IPS-NIHi11 (cell line): ENCODE measurements at regions not wholly inside any gene's neighbourhood (a gene's known extent, or its start where the extent isn't known, plus 50 kb on each side); places are given as distances from the start of the nearest gene placed in this dataset.

Source experiments
- DNase-seq: peaks from one replicate; pipeline ENCODE4 v3.0.0; 2012; ENCODE audit warnings: mixed read lengths, low spot score

DNA sequence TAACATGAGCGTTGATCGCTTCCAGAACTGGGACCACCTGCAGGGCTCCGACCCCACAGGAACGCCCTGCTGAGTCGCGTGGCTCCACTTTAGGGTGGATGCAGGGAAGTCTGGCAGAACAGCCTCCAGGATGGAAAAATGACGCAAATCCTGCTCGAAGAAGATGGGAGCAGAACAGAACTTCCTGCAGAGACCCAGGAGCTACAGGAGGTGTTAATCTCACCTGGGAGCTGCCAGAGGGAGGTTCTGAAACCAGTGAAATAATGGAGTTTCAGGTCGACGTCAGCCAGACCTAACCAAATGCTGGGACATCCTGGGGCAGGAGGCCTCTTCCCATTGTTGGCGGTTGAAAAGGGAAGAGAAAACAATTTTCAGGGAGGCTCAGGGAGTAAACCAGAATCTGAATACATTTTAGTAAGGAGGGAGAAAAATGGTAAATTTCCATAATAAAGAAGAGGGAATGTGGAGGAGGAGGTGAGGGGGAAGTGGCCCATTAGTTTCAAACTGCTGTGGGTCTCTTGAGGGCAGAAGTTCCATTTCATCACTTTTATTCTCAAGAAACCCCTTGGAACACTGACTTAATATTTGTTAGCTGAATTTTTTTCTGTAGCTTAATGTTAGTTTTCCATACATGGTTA is 558.4 kb upstream of the CDH4 start:
- peak; percentile 33 for DNase-seq

DNA sequence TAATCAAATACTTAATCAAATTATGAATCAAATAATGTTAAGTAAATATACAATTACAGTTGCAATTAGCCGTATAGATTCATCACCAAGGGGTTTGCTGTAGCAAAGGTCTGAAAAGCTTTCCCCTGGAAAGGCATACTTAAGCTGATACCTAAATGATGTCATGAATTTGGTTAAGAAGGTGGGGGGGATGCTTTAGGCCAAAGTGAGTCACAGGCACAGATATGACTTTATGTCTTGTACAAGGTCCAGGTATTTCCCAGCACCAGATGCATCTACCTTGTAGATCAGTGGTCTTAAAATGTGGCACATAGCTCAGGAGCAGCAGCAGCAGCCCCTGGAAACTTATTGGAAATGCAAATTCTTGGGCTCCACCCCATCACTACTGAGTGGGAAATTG is 557.3 kb upstream of the CDH4 start:
- DNase-seq = no peak

DNA sequence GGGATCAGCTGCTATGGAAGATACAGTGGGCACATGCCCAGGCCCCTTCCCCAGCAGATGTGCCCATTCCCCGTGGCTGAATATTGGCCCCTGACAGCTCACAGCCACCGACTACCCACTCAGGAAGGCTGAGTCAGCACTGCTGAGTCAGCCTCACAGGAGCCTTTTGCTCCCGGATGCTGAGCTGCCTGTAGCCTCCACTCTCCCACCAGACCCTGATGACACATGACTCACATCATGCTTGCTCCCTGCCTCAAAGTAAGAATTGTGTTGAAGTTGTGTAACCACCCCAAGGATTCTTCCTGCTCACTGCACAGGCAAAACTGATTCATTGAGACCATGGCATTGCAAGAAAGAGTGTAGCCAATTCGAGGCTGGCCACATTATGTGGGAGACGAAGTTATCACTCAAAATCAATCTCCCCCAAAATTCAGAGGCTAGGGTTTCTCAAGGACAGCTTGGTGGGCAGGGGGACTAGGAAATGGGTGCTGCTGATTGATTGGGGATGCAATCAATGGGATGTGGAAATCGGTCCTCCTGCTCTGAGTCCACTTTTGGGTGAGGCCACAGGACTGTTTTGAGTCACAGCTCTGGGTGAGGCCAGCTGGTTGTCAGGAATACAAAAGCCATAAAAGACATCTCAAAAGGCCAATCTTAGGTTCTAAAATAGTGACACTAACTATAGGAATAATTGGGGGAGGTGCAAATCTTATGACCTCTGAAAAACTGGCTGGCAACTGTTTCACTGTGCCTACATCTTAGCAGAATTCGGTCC is 556.6 kb upstream of the CDH4 start:
- DNase-seq = no peak

DNA sequence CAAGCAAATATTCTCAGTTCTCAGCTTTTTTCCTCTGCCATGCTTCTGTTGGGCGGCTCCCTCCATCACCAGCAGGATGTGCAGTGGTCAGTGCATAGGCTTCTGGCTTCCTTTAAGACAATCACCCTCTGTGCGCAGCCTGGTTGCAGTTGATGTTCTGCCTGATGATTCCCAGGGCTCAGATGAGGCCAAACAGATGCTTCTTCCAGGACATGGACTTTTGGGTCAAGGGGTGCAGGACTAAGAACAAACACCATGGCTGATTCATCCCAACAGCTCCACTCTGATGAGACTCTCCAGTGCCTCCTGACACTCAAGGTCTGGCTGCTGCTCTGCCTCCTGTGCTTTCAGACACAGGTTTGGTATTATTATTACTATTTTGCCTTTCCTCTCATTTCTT is 554.8 kb upstream of the CDH4 start:
- DNase-seq = no peak

DNA sequence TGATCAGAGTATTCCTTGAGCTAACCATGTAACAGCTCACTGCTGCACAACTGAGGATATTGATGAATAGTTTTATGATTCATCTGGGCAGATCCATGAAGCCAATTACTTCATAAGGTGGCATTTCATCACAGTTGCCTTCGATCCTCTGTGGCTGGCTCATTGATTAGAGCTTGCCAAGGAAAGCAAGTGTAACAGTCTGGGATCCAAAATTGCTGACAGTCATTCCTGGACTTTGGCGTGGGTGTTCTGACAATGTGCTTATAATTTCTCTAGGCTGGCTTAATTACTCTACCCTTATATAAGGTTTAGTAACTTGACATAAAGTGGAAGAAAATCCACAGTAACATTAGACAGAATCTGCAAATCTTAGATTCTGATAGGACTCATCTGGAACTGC is 551.3 kb upstream of the CDH4 start:
- DNase-seq = no peak

DNA sequence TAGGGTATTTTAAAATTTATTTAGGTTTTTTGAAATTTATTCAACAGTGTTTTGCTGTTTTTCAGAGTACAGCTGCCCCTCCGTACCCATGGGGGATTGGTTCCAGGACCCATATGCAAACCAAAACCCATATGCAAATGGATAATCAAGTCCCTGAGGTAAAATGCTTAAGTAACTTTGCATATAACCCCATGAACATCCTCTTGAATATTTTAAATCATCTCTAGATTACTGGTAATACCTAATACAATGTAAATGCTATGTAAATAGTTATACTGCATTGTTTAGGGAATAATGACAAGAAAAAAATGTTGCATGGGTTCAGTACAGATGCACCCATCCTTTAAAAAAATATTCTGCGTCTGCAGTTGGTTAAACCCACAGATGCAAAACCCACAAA is 547.9 kb upstream of the CDH4 start:
- no peak for DNase-seq

DNA sequence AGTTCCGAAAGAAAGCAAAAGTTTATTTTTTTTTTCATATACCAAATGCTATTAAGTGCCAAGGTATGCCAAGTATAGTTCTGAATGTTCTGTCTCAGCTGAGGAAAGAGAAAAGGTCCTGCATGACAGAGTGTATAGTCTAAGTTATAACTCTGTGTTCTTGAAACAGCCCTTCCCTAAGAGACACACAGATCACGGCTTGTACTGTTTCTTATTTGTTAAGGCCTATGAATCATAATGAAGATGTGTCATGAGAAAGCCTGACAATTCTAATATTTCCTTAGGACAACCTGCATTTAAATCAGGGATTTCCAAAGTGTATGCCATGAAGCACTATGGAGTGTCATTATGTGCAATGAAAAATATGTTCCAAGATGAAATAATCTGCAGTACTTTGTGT is 538.7 kb upstream of the CDH4 start:
- DNase-seq = no peak

DNA sequence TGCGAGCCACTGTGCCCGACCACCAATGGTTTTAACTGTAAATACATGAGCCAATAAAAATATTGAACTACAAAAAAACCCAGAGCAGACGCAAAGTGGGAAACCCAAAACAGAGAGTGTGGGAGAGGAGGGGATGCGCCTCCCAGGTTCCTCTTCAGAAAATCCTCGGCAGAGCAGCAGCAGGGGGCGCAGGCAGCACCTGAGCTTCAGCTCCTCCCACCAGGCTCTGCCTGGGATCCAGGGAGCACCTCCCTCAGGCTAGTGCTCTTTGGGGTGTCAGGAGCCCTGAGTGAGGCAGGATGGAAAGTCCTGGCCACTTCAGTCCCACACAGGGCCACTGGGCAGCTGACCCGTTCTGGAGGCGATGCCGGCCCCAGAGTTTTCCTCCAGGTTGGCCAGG is 536.9 kb upstream of the CDH4 start:
- peak; percentile 59 for DNase-seq

DNA sequence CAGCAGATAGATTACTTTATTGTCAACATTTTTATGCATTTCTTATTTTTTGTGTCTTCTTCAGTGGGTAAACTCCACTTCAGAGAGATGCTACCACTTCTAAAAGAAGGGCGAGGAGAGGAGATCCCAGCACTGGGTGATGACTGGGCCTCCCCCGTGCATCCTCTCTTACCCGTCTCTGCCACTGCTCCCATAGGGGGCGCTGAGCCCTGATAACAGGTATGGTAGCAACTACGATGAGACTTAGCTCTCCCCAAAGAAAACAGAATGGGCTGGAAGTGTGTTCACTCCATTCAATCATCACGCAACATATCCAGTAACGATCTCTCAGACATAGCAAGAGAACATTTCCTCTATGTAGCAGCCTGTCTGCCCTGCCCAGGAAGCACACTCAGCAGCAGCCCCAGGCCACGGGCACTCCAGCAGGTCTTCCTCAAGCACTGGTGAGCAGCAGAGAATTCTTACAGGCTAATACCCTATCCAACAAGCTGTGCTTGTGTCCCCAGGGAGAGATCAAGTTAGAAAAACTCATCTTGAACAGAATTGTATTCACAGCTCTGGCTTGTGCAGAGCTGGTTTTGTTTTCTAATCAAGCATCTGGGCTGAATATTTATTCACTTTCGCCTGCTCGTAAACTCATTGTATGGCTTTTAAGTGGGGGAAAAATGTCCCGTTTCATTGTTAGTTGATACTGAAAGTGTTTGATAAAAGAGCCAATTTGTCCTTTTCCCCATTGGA is 533.1 kb upstream of the CDH4 start:
- peak; percentile 57 for DNase-seq

DNA sequence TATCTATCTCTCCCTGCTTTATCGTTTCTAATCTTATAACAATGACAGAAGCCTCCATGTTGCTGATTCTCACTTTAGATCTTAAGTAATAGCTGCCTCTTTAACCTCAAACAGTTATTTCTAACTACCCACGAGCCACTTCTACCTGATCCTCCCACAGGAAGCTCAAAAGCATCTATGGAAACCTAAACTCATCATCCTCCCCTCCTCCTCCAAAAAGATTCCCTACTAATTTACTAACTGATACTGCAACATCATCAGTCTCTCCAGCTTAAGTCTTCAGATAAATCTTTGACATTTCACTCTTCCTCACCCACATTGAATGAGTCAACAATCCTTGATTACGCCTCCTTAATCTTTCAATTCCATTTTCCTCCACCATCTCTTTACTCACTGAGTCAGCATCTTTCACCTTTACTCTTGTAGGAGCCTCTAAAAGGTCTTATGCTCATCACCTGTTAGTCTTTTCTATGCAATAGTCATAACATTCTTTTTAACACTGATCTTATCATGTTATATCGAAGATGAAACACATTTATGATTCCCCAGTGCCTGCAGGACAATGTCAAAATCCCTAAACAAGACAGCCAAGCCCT is 526.7 kb upstream of the CDH4 start:
- DNase-seq = no peak

DNA sequence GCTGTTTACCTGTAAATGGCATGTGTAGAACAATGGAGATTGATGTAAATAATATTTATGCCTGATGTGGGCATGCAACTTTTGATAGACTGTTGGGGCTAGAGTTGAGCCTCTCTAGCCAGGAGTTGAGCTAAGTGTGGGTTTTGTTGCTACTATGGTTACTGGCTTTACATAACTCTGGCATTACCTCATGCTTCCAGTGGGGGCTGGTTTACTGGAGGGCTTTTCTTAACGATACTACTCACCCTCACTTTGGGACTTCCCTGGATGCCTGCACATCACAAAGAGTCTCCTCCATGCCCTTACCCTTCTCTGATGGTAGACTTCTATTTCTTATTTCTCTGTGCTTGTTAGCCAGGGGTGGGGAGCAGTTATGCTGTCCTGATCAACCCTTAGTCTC is 524.6 kb upstream of the CDH4 start:
- no peak for DNase-seq

DNA sequence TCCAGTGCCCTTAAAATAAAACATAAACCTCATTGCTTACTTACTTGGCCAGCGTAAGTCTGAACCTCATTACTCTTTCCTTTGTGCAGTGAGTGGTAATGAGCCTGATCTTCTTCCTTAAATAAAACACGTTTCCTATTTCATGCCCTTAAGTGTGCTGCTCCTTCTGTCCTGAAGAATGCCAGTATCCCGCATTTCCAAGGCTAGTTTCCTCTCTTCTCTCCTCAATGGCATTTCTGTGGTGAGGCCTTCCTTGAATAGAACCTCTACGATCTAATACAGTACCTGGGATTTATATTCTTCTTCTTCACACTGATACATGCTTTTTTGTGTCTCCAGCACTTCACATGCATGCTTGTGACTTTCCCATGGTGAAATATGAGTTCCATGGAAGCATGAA is 523.4 kb upstream of the CDH4 start:
- no peak for DNase-seq

DNA sequence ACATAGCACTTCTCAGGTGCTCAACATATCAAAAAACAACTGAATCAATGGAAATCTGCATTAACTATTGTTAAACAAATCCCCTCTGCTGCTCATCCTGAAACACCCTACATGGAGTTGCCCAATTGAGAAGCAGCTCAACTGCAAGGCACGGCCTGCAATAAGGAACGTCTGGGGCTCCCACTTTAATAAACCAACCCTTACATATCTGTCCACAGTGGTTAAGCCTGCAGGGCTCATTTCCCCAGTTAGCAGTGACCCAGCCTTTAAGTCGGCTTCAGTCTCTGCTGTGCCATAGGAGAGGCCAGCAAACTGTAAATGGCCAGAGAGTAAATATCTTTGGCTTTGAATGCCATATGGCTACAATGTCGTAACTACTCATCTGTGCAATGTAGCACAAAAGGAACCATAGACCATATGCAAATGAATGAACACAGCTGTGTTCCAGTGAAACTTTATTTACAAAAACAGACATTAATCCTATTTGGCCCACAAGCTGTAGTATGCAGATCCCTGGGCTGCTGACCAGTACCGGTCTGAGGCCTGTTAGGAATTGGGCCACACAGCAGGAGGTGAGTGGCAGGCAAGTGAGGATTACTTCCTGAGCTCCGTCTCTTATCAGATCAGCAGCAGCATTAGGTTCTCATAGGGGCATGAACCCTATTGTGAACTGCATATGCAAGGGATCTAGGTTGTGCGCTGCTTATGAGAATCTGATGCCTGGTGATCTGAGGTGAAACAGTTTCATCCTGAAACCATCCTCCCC is 522.7 kb upstream of the CDH4 start:
- peak; percentile 45 for DNase-seq

DNA sequence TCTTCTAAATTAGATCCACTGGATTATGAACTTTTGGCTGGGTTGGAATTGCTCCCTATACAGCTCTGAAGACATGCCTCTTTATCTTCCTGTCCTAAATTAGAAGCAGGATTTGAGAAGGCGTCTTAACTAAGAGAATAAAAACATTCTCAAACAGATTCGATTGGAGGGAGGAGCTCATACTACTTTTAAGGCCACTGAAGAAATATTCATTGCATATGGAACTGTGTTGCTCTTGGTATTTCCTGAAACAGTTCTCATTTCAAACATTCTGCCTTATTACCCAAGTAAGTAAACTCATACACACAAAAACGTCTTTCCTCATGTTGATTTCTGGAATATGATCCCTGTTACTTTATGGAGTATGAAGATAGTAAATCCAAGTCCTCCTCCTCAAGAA is 519.7 kb upstream of the CDH4 start:
- DNase-seq = no peak

DNA sequence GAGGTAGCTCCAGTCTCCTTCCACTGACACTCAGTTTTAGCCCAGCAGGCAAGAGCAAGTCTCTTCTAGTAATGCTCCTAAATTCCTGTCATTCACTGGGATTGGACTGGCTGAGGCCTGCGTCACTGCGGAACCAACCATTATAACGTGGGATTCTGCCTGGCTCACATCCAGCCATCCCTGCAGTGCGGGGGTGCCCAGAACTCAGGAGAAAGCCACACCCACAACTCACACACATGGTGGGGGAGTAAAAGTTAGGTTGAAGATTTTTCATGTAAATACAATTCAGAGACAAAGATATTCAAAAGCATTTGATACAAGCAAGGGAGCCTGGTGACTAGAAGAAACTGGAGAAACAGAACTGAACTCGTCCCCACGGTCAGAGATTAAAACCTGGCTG is 504.0 kb upstream of the CDH4 start:
- no peak for DNase-seq

DNA sequence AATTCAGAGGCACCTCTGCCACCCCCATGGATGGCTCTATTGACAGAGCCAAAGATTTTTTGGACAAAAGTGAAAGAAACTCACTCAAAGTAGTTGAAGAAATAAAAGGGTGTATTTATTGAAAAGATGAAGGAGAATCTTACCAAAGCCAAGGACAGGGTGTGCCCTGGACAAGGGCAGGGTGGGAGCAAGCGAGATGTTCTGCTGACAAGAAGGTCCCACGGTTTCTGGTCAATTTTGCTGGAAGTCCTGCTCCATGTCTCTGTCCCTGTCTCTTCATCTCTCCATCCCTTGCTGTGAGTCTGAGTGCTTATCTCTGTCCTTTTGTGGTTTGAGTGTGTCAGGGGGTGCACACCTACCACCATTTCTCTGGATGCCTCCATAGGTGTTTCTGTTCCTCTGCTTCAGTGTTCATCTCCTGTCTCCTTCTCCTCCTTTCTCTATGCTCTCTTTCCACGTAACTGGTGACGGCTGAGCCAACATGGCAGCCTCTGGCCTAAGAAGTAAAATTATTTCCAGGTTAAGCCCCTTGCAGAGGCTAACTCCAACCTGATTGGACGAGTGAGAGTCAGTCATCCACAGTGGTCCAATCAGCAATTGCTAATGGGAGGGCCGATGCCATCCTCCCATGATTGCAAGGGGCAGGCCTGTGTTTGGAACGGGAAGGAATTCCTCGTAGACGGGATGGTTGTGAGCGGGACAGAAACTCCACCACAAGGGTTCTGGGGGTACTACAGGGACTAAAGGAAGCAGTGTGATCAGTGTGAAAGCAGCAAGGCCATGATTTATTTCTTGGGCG is 502.1 kb upstream of the CDH4 start:
- DNase-seq = peak; percentile 60

DNA sequence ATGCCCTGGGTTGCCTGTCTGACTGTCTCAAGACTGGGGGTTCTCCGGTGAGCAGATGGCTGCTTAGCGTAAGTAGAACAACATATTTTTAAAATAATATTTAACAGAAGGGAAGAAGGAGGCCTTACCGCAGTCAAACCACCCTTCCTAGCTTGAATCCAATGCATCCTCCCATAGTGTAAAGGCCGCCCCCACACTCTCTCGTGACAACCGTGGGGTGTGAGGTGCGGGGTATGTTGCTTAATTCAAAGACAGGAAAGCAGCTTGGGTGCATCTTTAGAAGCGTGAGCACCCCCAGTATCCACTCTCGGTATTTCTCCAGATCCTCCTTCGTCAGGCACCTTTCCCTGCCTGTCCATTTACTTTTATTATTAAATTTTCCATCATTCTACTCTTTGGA is 501.2 kb upstream of the CDH4 start:
- DNase-seq = no peak

DNA sequence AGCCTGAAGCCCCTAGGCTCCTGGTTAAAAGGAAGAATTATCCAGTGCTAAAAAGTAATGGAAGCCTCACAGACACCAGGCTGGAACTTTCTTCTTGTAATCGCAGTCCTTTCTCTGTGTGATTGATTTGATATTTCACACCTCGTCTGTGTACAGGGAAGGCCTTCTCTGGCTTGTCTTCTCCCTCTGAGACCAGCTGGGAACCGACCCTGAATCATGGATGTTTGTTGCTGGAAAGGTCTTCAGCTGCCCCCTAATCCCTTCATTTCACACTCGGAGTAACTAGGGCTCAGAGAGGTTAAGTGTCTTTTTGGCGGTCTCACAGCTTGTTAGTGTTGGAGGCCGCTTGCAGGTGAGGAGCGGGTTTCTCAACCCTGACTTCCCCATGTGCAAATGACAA is 500.2 kb upstream of the CDH4 start:
- no peak for DNase-seq

DNA sequence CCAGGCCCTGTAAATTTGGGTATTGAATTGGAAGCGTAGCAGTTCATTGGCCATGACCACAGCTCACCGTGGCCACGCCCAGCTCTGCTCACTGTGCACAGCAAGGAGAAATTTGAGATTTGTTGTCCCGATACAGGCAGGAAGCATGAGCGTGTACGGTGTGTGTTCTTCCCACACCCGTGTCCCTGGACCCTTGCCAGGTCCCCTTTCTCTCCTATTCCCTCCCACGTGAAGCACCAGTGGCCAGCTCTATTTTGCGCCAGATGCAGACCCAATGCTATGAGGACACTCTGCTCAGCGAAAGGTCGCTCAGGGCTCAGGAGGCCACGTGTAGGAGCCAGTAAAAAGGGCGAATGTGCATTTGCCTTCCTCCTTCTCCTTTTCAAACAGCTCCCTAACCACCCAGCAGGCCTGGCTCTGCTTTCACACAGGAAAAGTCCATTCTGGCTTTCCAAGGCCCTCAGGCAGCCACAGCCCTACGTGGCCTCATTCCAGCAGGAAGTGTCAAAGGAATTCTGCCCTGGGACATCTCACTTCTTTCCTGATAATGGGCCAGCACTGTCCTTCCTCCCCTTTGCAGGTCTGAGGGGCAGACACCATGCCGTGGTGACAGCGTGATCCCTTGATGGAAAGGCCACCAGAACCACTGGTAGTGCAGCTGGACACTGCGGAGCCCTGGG is 499.2 kb upstream of the CDH4 start:
- DNase-seq = no peak

DNA sequence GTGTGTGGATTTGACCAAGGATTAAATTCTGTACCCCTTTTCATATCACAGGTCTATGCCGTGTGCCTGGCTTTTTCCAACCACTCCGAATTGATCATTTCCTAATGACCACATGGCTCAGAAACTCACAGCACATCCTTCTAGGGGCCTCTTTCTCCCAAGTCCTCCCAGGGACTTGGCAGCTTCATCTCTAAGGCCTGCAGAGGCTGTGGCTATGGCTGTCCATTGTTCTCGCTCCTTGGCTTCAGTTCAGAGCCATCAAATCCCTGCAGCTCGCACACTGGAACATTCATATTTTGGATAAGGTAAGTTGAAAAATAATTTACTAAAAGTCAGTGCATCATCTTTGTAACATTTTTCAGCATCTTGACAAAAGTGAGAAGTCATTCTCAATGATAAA is 497.2 kb upstream of the CDH4 start:
- no peak for DNase-seq

DNA sequence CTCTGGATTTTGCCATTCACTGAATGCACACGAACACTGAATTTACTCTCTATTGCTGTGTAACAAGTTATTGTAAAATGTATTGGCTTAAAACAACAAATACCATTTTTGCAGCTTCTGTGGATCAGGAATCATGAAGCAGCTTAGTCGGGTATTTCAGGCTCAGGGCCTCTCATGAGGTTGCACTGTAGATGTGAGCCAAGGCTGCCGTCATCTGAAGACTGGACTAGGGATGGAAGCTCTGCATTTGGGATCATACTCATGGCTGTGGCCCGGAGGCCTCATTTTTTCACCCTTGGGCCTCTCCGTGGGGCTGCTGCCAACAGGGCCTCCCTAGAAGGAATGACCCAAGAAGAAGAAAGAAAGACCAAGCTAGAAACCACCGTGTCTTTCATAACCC is 492.4 kb upstream of the CDH4 start:
- no peak for DNase-seq
